Endothelial cell of umbilical vein (primary cell): ENCODE measurements at regions not wholly inside any gene's neighbourhood (a gene's known extent, or its start where the extent isn't known, plus 50 kb on each side); places are given as distances from the start of the nearest gene placed in this dataset.

Experiments
- BruUV-seq: library from RNA; stranded (reverse); fragments of 400-500 nt; replicated peaks from 2 replicates; lab custom pipeline; 2021; lab: Mats Ljungman, UMichigan
- CTCF ChIA-PET: fragments of 300-600, 350-600 bp; sonication (Branson Sonifier 250); formaldehyde crosslinking; loops from one replicate; lab custom pipeline; 2021; ENCODE audit warnings: antibody characterized with exemption, inconsistent platforms; lab: Charles Lee
- POLR2A ChIA-PET: fragments of 300-600, 350-600 bp; sonication (Branson Sonifier 250); formaldehyde crosslinking; loops from one replicate; lab custom pipeline; 2021; ENCODE audit warnings: antibody characterized with exemption, inconsistent platforms; lab: Charles Lee
- DNase-seq: peaks from one replicate; pipeline ENCODE4 v3.0.0-alpha.2; 2011; ENCODE audit warnings: low read depth, low spot score
- FAIRE-seq: peaks from 2 replicates; lab custom pipeline; 2011; peaks lifted over from hg19 to GRCh38; lab: Jason Lieb, UNC
- H2AFZ ChIP-seq: 2 replicates; pipeline ENCODE4 v1.6.0; 2012; ENCODE audit warnings: low read depth, low read length, control low read depth, inconsistent platforms
- H3K27ac ChIP-seq: 2 replicates; pipeline ENCODE4 v1.5.1; 2011; ENCODE audit warnings: low read depth, mild to moderate bottlenecking, control low read depth, low read length, moderate library complexity; ENCODE audit not compliant: insufficient read depth
- H3K27me3 ChIP-seq, 2 experiments: 2 replicates each; pipeline versions ENCODE4 v1.6.0 to v1.6.1; 2011; ENCODE audit warnings: low read length in 2 of 2, mixed read lengths in 1 of 2; ENCODE audit not compliant: control insufficient read depth in 2 of 2, insufficient read depth in 2 of 2
- H3K36me3 ChIP-seq, 2 experiments: 2 replicates in 1 of 2; 3 replicates in 1 of 2; pipeline ENCODE4 v1.5.1; 2011; ENCODE audit warnings: low read length in 2 of 2, mild to moderate bottlenecking in 1 of 2, moderate library complexity in 1 of 2; ENCODE audit not compliant: control insufficient read depth in 2 of 2, insufficient read depth in 2 of 2; ENCODE audit errors: extremely low read depth in 1 of 2
- H3K4me1 ChIP-seq: 3 replicates; pipeline ENCODE4 v1.5.1; 2011; ENCODE audit warnings: mild to moderate bottlenecking, low read length; ENCODE audit not compliant: control insufficient read depth, insufficient read depth; ENCODE audit errors: extremely low read depth
- H3K4me2 ChIP-seq: 2 replicates; pipeline ENCODE4 v1.6.1; 2011; ENCODE audit warnings: low read length, control low read depth, mixed read lengths; ENCODE audit not compliant: insufficient read depth
- H3K4me3 ChIP-seq, 3 experiments: fragments of 200-600 bp in 1 of 3; sonication (generic), shearing (Covaris generic) in 1 of 3; replicated peaks in 1 of 3; 2 replicates each; pipeline ENCODE4 v1.5.1; 2011 to 2016; ENCODE audit warnings: control low read depth in 3 of 3, low read length in 3 of 3, mild to moderate bottlenecking in 2 of 3, inconsistent platforms in 1 of 3, low read depth in 1 of 3, moderate library complexity in 1 of 3; ENCODE audit not compliant: insufficient read depth in 1 of 3
- H3K79me2 ChIP-seq: 2 replicates; pipeline ENCODE4 v1.6.0; 2012; ENCODE audit warnings: low read length, inconsistent platforms; ENCODE audit not compliant: control insufficient read depth, insufficient read depth
- H3K9ac ChIP-seq: replicated peaks from 2 replicates; pipeline ENCODE3; 2011; ENCODE audit warnings: low read length, control low read depth; ENCODE audit not compliant: insufficient read depth; ENCODE audit errors: extremely low read depth
- H3K9me1 ChIP-seq: replicated peaks from 3 replicates; pipeline ENCODE4 v1.6.0; 2011; ENCODE audit warnings: mild to moderate bottlenecking, low read length; ENCODE audit not compliant: control insufficient read depth, insufficient read depth; ENCODE audit errors: extremely low read depth
- H3K9me3 ChIP-seq: replicated peaks from 2 replicates; pipeline ENCODE4 v1.5.1; 2012; ENCODE audit warnings: low read length, inconsistent platforms; ENCODE audit not compliant: control insufficient read depth, insufficient read depth
- H4K20me1 ChIP-seq: replicated peaks from 2 replicates; pipeline ENCODE3; 2011; ENCODE audit warnings: mild to moderate bottlenecking, low read length; ENCODE audit not compliant: control insufficient read depth, insufficient read depth; ENCODE audit errors: extremely low read depth
- EZH2 ChIP-seq: IDR thresholded peaks from 2 replicates; pipeline ENCODE4 v1.6.1; 2012; ENCODE audit warnings: borderline replicate concordance, low read depth, mild to moderate bottlenecking, moderate library complexity, low read length, inconsistent platforms; ENCODE audit not compliant: severe bottlenecking
- FOS ChIP-seq: IDR thresholded peaks from 2 replicates; pipeline ENCODE4 v1.6.1; 2011; ENCODE audit warnings: mild to moderate bottlenecking, low read length, moderate library complexity, borderline replicate concordance; ENCODE audit not compliant: insufficient read depth
- GATA2 ChIP-seq: IDR thresholded peaks from 2 replicates; pipeline ENCODE4 v1.7.0; 2011; ENCODE audit warnings: low read depth, mild to moderate bottlenecking, moderate library complexity, mixed read lengths, low read length; ENCODE audit not compliant: insufficient read length, insufficient read depth
- JUN ChIP-seq: IDR thresholded peaks from 2 replicates; pipeline ENCODE4 v1.6.1; 2011; ENCODE audit warnings: borderline replicate concordance, low read depth; ENCODE audit not compliant: insufficient read length, insufficient read depth
- MYC ChIP-seq: IDR thresholded peaks from one replicate; pipeline ENCODE4 v1.6.1; 2011; ENCODE audit warnings: mild to moderate bottlenecking, low read depth, low read length
- POLR2A ChIP-seq: IDR thresholded peaks from 2 replicates; pipeline ENCODE4 v1.6.1; 2012; ENCODE audit warnings: low read depth, mild to moderate bottlenecking, control low read depth, low read length
- POLR2AphosphoS5 ChIP-seq: IDR thresholded peaks from 2 replicates; pipeline ENCODE4 v1.6.1; 2012; ENCODE audit warnings: low read depth, mild to moderate bottlenecking, control low read depth, low read length, moderate library complexity; ENCODE audit not compliant: insufficient read depth
- dilution Hi-C: fragments of 300-500 bp; cut with MboI; formaldehyde crosslinking; loops from one replicate; pipeline ENCODE4 v1.15.0; 2019; ENCODE audit warnings: low sequenced_read_pairs; ENCODE audit not compliant: extremely low pct_ligation_motif_present
- intact Hi-C: fragments of 100-400 bp; cut with micrococcal nuclease; formaldehyde crosslinking; loops from one replicate; pipeline ENCODE4 v1.10.0; 2022
- TF ChIP-seq, protein P1 (sequence below): IDR thresholded peaks from 2 replicates; pipeline ENCODE4 v1.6.1; 2011; ENCODE audit not compliant: insufficient read depth, insufficient read length
- TF ChIP-seq, protein P2 (sequence below), 2 donors: IDR thresholded peaks; 1 replicate in 1 of 2; 2 replicates in 1 of 2; pipeline ENCODE4 v1.5.1; 2011; ENCODE audit warnings: low read length in 2 of 2, mild to moderate bottlenecking in 2 of 2, moderate library complexity in 2 of 2, control low read depth in 1 of 2, inconsistent platforms in 1 of 2, low read depth in 1 of 2; ENCODE audit not compliant: insufficient read depth in 1 of 2; ENCODE audit errors: extremely low read depth in 1 of 2

DNA sequence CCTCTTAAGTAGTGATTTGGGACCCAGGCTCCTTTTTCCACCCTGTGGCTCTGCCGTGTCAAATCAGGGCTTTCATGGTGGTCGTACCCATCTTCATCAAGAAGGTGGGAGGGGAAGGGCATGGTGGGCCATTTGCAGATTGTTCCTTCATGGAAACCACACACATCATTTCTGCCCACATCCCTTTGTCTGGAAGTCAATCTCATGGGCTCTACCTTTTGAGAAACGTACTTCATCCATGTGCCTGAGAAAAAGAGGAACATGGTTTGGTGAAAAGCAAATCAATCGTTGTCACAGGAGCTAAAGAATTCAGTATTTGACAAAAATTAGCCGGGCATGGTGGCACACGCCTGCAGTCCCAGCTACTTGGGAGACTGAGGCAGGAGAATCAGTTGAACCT lies 233.4 kb downstream of the FOXO1 start:
- POLR2A ChIA-PET, result no interaction called here
- Histone ChIP-seq H3K79me2 (no peaks in the 10 kb centered on the region), H3K9me1 (no peaks in the 10 kb centered on the region), H4K20me1 (no peaks in the 10 kb centered on the region), H3K9ac (no peak overlapping the region), H3K9me3 (no peaks in the 10 kb centered on the region), H2AFZ (no peak overlapping the region), H3K4me1 (peaks cover 2% of the 10 kb centered on the region), H3K36me3 (no peaks in the 10 kb centered on the region), H3K27ac (no peak overlapping the region), H3K27me3 (no peaks in the 10 kb centered on the region), H3K4me3 (no peak overlapping the region), H3K4me2 (no peak overlapping the region)
- no peak for DNase-seq
- FAIRE-seq, result no peak
- intact Hi-C loops (no loop called here), dilution Hi-C loops (no loop called here)
- CTCF ChIA-PET, result interaction anchor here (0.8 to 1.2 kb wide), 2 partner anchors 11 to 19 kb away, joined by 4 to 5 read pairs; no protein-coding TSS in a partner anchor
- no TSS peak for BruUV-seq
- TF ChIP-seq POLR2AphosphoS5, result no peak

DNA sequence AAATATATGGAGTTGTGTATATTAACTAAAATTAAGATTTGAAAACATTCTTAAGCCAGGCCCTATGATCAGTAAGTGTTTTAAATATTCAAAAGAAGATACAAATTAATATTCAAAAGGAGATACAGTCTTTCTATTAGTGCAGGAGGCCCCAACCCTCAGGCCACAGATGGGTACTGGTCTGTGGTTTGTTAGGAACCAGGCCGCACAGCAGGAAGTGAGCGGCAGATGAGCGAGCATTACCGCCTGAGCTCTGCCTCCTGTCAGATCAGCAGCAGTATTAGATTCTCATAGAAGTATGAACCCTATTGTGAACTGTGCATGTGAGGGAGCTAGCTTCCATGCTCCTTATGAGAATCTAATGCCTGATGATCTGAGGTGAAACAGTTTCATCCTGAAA lies 232.9 kb downstream of the FOXO1 start:
- FAIRE-seq (no peak), DNase-seq (no peak)
- H3K9ac ChIP-seq, result no peak overlapping the region
- no peak overlapping the region for H3K4me3 ChIP-seq
- no TSS peak for BruUV-seq
- no peaks in the 10 kb centered on the region for H3K79me2 ChIP-seq
- CTCF ChIA-PET, result interaction anchor here (0.6 to 1.2 kb wide), 3 partner anchors 11 to 459 kb away, joined by 3 to 5 read pairs (median 4); no protein-coding TSS in a partner anchor
- intact Hi-C loops, result no loop called here
- H3K36me3 ChIP-seq, result no peaks in the 10 kb centered on the region
- POLR2A ChIA-PET, result no interaction called here
- no peaks in the 10 kb centered on the region for H4K20me1 ChIP-seq
- no peak overlapping the region for H3K4me2 ChIP-seq
- H3K27me3 ChIP-seq, result no peaks in the 10 kb centered on the region
- H3K9me3 ChIP-seq, result no peaks in the 10 kb centered on the region
- dilution Hi-C loops, result no loop called here
- H3K4me1 ChIP-seq, result peaks cover 8% of the 10 kb centered on the region
- TF ChIP-seq MYC, result no peak
- no peak for TF ChIP-seq POLR2AphosphoS5
- no peak for TF ChIP-seq EZH2
- TF ChIP-seq, protein P1, sequence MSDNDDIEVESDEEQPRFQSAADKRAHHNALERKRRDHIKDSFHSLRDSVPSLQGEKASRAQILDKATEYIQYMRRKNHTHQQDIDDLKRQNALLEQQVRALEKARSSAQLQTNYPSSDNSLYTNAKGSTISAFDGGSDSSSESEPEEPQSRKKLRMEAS, result no peak
- no peak for TF ChIP-seq GATA2
- TF ChIP-seq, protein P2, sequence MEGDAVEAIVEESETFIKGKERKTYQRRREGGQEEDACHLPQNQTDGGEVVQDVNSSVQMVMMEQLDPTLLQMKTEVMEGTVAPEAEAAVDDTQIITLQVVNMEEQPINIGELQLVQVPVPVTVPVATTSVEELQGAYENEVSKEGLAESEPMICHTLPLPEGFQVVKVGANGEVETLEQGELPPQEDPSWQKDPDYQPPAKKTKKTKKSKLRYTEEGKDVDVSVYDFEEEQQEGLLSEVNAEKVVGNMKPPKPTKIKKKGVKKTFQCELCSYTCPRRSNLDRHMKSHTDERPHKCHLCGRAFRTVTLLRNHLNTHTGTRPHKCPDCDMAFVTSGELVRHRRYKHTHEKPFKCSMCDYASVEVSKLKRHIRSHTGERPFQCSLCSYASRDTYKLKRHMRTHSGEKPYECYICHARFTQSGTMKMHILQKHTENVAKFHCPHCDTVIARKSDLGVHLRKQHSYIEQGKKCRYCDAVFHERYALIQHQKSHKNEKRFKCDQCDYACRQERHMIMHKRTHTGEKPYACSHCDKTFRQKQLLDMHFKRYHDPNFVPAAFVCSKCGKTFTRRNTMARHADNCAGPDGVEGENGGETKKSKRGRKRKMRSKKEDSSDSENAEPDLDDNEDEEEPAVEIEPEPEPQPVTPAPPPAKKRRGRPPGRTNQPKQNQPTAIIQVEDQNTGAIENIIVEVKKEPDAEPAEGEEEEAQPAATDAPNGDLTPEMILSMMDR (IDR thresholded peaks at IDR 0.05; ENCODE audit: extremely low read depth in 1 of 2, insufficient read depth in 1 of 2, low read depth in 1 of 2, low read length in 2 of 2), result no peak
- no peak for TF ChIP-seq JUN
- TF ChIP-seq POLR2A, result no peak
- no peak for TF ChIP-seq FOS
- no peak overlapping the region for H3K27ac ChIP-seq
- no peaks in the 10 kb centered on the region for H3K9me1 ChIP-seq
- H2AFZ ChIP-seq, result no peak overlapping the region
